GM10248 (cell line): ENCODE measurements at regions not wholly inside any gene's neighbourhood (a gene's known extent, or its start where the extent isn't known, plus 50 kb on each side); places are given as distances from the start of the nearest gene placed in this dataset.

ENCODE experiments used
- CTCF ChIA-PET: fragments of 300-600 bp; sonication (Branson Sonifier 250); formaldehyde crosslinking; extraction: SDS; loops from one replicate; lab custom pipeline; 2021; ENCODE audit warnings: antibody characterized with exemption; lab: Yijun Ruan, JAX
- POLR2A ChIA-PET: fragments of 350-650 bp; sonication (Branson Sonifier 250); formaldehyde crosslinking; extraction: SDS; loops from one replicate; lab custom pipeline; 2020; ENCODE audit warnings: antibody characterized with exemption; lab: Yijun Ruan, JAX
- DNase-seq: peaks from one replicate; pipeline ENCODE4 v3.0.0; 2012; ENCODE audit errors: extremely low spot score
- CTCF ChIP-seq: IDR thresholded peaks from 2 replicates; pipeline ENCODE4 v1.5.1; 2012; ENCODE audit warnings: mild to moderate bottlenecking, low read depth; ENCODE audit errors: extremely low read depth, missing control alignments, control extremely low read depth

GRCh38 chr3:44050867-44051266, 190.8 kb upstream of the TOPAZ1 start:
- POLR2A ChIA-PET = no interaction called here
- CTCF ChIA-PET = interaction anchor here (1.5 to 1.7 kb wide), 2 partner anchors 23 to 31 kb away, joined by 3 to 4 read pairs; no protein-coding TSS in a partner anchor
- DNase-seq = no peak
- TF ChIP-seq CTCF = no peak

- ChIA-PET CTCF (interaction anchor here (1.3 kb wide), 1 partner anchor 11 kb away, joined by 4 read pairs; no protein-coding TSS in a partner anchor), POLR2A (no interaction called here)
- DNase-seq = no peak
- TF ChIP-seq CTCF = no peak
These were observed 185.7 kb upstream of the TOPAZ1 start for GRCh38 chr3:44055951-44056350.

GRCh38 chr3:44056446-44057240, 185.0 kb upstream of the TOPAZ1 start:
- DNase-seq = no peak
- no peak for TF ChIP-seq CTCF
- ChIA-PET CTCF (interaction anchor here (1.3 kb wide), 1 partner anchor 11 kb away, joined by 4 read pairs; no protein-coding TSS in a partner anchor), POLR2A (no interaction called here)

- TF ChIP-seq CTCF = no peak
- CTCF ChIA-PET = interaction anchor here (1.0 to 1.7 kb wide), 6 partner anchors 9 to 63 kb away, joined by 3 to 6 read pairs (median 3); no protein-coding TSS in a partner anchor
- POLR2A ChIA-PET = interaction anchor here (1.0 kb wide), 1 partner anchor 13 kb away, joined by 3 read pairs; no protein-coding TSS in a partner anchor
- peak; percentile 79 for DNase-seq
These were observed 183.4 kb upstream of the TOPAZ1 start for GRCh38 chr3:44058022-44058867.

- DNase-seq = no peak
- ChIA-PET POLR2A (interaction anchor here (1.0 kb wide), 1 partner anchor 14 kb away, joined by 3 read pairs; no protein-coding TSS in a partner anchor), CTCF (interaction anchor here (1.0 to 1.7 kb wide), 6 partner anchors 9 to 63 kb away, joined by 3 to 6 read pairs (median 3); no protein-coding TSS in a partner anchor)
- TF ChIP-seq CTCF = no peak
These were observed 182.8 kb upstream of the TOPAZ1 start for GRCh38 chr3:44058868-44059203.

GRCh38 chr3:44060164-44060563, 181.5 kb upstream of the TOPAZ1 start:
- no peak for TF ChIP-seq CTCF
- ChIA-PET POLR2A (interaction anchor here (0.6 kb wide), 1 partner anchor 110 kb away, joined by 6 read pairs; no protein-coding TSS in a partner anchor), CTCF (no interaction called here)
- DNase-seq = no peak
